Liver (tissue), 8 donors: ENCODE measurements at regions not wholly inside any gene's neighbourhood (a gene's known extent, or its start where the extent isn't known, plus 50 kb on each side); places are given as distances from the start of the nearest gene placed in this dataset.
"Not testable (repeated sequence)": the region's sequence is repeated elsewhere in the genome, so short reads cannot be mapped to it uniquely, and the experiment has no call there.

Experiments used
- DNase-seq: peaks from one replicate; pipeline ENCODE4 v3.0.0-alpha.2; 2017; ENCODE audit warnings: low spot score
- H3K27ac ChIP-seq, 2 donors: one replicate each; pipeline ENCODE4 v1.7.0; 2013; ENCODE audit warnings: inconsistent platforms in 2 of 2, low read length in 2 of 2, control low read depth in 1 of 2, low read depth in 1 of 2, mild to moderate bottlenecking in 1 of 2
- H3K27me3 ChIP-seq, 4 donors: one replicate each; pipeline versions ENCODE4 v1.6.1 to v1.7.0; 2013; ENCODE audit warnings: low read length in 3 of 4, inconsistent platforms in 1 of 4, mild to moderate bottlenecking in 1 of 4, moderate library complexity in 1 of 4; ENCODE audit not compliant: control insufficient read depth in 4 of 4, insufficient read depth in 4 of 4
- H3K36me3 ChIP-seq, 4 donors: one replicate each; pipeline versions ENCODE4 v1.6.1 to v1.7.0; 2013; ENCODE audit warnings: low read length in 3 of 4, mild to moderate bottlenecking in 3 of 4, low read depth in 1 of 4, moderate library complexity in 1 of 4; ENCODE audit not compliant: control insufficient read depth in 4 of 4, insufficient read depth in 3 of 4
- H3K4me1 ChIP-seq, 4 donors: one replicate each; pipeline versions ENCODE4 v1.6.1 to v1.7.0; 2013; ENCODE audit warnings: low read length in 3 of 4, mild to moderate bottlenecking in 3 of 4, moderate library complexity in 1 of 4; ENCODE audit not compliant: control insufficient read depth in 4 of 4, insufficient read depth in 4 of 4
- H3K4me3 ChIP-seq, 3 donors: one replicate each; pipeline versions ENCODE4 v1.6.1 to v1.7.0; 2013; ENCODE audit warnings: low read length in 3 of 3, control low read depth in 1 of 3, low read depth in 1 of 3, mild to moderate bottlenecking in 1 of 3
- H3K9ac ChIP-seq, 2 donors: one replicate each; pipeline ENCODE4 v1.7.0; 2013; ENCODE audit warnings: low read length in 2 of 2, mild to moderate bottlenecking in 2 of 2, moderate library complexity in 2 of 2, control low read depth in 1 of 2, low read depth in 1 of 2
- H3K9me3 ChIP-seq, 4 donors: one replicate each; pipeline versions ENCODE4 v1.6.1 to v1.7.0; 2013; ENCODE audit warnings: low read length in 3 of 4; ENCODE audit not compliant: control insufficient read depth in 4 of 4
- ATF3 ChIP-seq: IDR thresholded peaks from 2 replicates; pipeline ENCODE4 v1.6.1; 2016; ENCODE audit warnings: antibody characterized with exemption
- CTCF ChIP-seq: fragments of 150-350 bp; IDR thresholded peaks from 2 replicates; pipeline ENCODE4 v1.5.1; 2017; ENCODE audit warnings: improper control_type of control experiment, low read depth, low read length; ENCODE audit not compliant: missing input control
- EGR1 ChIP-seq, 2 donors: IDR thresholded peaks; 2 replicates each; pipeline ENCODE4 v1.6.1; 2016 to 2018; ENCODE audit warnings: antibody characterized with exemption in 2 of 2, low read depth in 2 of 2
- GABPA ChIP-seq, 2 donors: IDR thresholded peaks in 1 of 2; conservative IDR thresholded peaks in 1 of 2; 2 replicates each; pipeline ENCODE4 v1.6.1; 2016; ENCODE audit warnings: antibody characterized with exemption in 2 of 2, mild to moderate bottlenecking in 1 of 2, moderate library complexity in 1 of 2
- HNF4A ChIP-seq, 2 donors: conservative IDR thresholded peaks; 2 replicates each; pipeline ENCODE4 v1.6.1; 2016; ENCODE audit warnings: antibody characterized with exemption in 2 of 2, mild to moderate bottlenecking in 2 of 2
- NR2F2 ChIP-seq: IDR thresholded peaks from 2 replicates; pipeline ENCODE4 v1.6.1; 2016; ENCODE audit warnings: antibody characterized with exemption
- RAD21 ChIP-seq, 2 donors: IDR thresholded peaks; 2 replicates each; pipeline ENCODE4 v1.6.1; 2016; ENCODE audit warnings: antibody characterized with exemption in 2 of 2, mild to moderate bottlenecking in 2 of 2
- REST ChIP-seq: IDR thresholded peaks from 2 replicates; pipeline ENCODE4 v1.6.1; 2016; ENCODE audit warnings: antibody characterized with exemption, mild to moderate bottlenecking
- SP1 ChIP-seq: IDR thresholded peaks from 2 replicates; pipeline ENCODE4 v1.6.1; 2018; ENCODE audit warnings: antibody characterized with exemption, mild to moderate bottlenecking
- TAF1 ChIP-seq: conservative IDR thresholded peaks from 2 replicates; pipeline ENCODE4 v1.6.1; 2016; ENCODE audit warnings: antibody characterized with exemption, mild to moderate bottlenecking
- YY1 ChIP-seq: IDR thresholded peaks from 2 replicates; pipeline ENCODE4 v1.6.1; 2016; ENCODE audit warnings: antibody characterized with exemption, mild to moderate bottlenecking
- ZBTB33 ChIP-seq: IDR thresholded peaks from 2 replicates; pipeline ENCODE4 v1.6.1; 2016; ENCODE audit warnings: antibody characterized with exemption
- WGBS: extraction: QIAGEN DNeasy Blood & Tissue Kit; methylation state at CpG from one replicate; pipeline ENCODE4 v1.1.7; 2013; 5-methylcytosine and 5-hydroxymethylcytosine counted together
- donor health status: healthy.
- donor health status: healthy.
- donor health status: healthy.
- donor health status: healthy.
- donor health status: healthy.

- TF ChIP-seq REST (no peak), NR2F2 (no peak)
Measured at GRCh38 chr1:194843077-194843476, 1656.7 kb upstream of the B3GALT2 start (continued).

GRCh38 chr1:194833111-194833510, 1646.7 kb upstream of the B3GALT2 start:
- TF ChIP-seq EGR1 (IDR thresholded peaks at IDR 0.05; ENCODE audit: low read depth in 2 of 2), result no peak
- no peak for TF ChIP-seq TAF1
- TF ChIP-seq GABPA (IDR thresholded peaks at IDR 0.05 in 1 of 2, conservative IDR thresholded peaks at IDR 0.05 in 1 of 2), result no peak
- TF ChIP-seq YY1, result no peak
- TF ChIP-seq SP1, result no peak
- no peak for TF ChIP-seq ATF3
- no peak for TF ChIP-seq RAD21 (IDR thresholded peaks at IDR 0.05)
- TF ChIP-seq CTCF, result no peak
- no peak for TF ChIP-seq ZBTB33
- TF ChIP-seq HNF4A (conservative IDR thresholded peaks at IDR 0.05), result no peak
- Histone ChIP-seq H3K4me1 (no peaks in the 10 kb centered on the region), H3K27me3 (no peaks in the 10 kb centered on the region), H3K4me3 (no peak overlapping the region), H3K36me3 (no peaks in the 10 kb centered on the region), H3K27ac (no peak overlapping the region), H3K9me3 (no peaks in the 10 kb centered on the region), H3K9ac (no peak overlapping the region)
- no peak for DNase-seq
- 42% methylated on average over 2 of the region's 2 CpGs for WGBS

GRCh38 chr1:194831595-194831994, 1645.2 kb upstream of the B3GALT2 start:
- not testable (repeated sequence) for H3K9me3 ChIP-seq, DNase-seq, H3K36me3 ChIP-seq, H3K27ac ChIP-seq, H3K9ac ChIP-seq, H3K4me3 ChIP-seq, H3K4me1 ChIP-seq, H3K27me3 ChIP-seq
- 86% methylated on average over 1 of the region's 1 CpG for WGBS
